ENCODE measurements at regions not wholly inside any gene's neighbourhood (a gene's known extent, or its start where the extent isn't known, plus 50 kb on each side); places are given as distances from the start of the nearest gene placed in this dataset.

- TF ChIP-seq POLR2AphosphoS5 (IDR thresholded peaks at IDR 0.05; ENCODE audit: low read depth, low read length) (no peak), TAF1 (IDR thresholded peaks at IDR 0.05; ENCODE audit: low read depth, low read length) (no peak), POLR2A (IDR thresholded peaks at IDR 0.05; ENCODE audit: low read depth, low read length) (no peak), SPI1 (IDR thresholded peaks at IDR 0.05; ENCODE audit: low read depth, low read length) (no peak), PAX5 (IDR thresholded peaks at IDR 0.05; ENCODE audit: insufficient read depth, low read length, severe bottlenecking) (no peak)
These were observed 172.5 kb upstream of the PRNP start for GRCh38 chr20:4513720-4514119.
